ENCODE measurements at regions not wholly inside any gene's neighbourhood (a gene's known extent, or its start where the extent isn't known, plus 50 kb on each side); places are given as distances from the start of the nearest gene placed in this dataset.
"Not testable (repeated sequence)": the region's sequence is repeated elsewhere in the genome, so short reads cannot be mapped to it uniquely, and the experiment has no call there.

- no peaks in the 10 kb centered on the region for H3K4me1 ChIP-seq (ENCODE audit: control insufficient read depth in 2 of 2, insufficient read depth in 2 of 2, low read length in 2 of 2)
- 65% methylated on average over 37 of the region's 37 CpGs for WGBS
- no peaks in the 10 kb centered on the region for H3K27me3 ChIP-seq (ENCODE audit: control insufficient read depth in 2 of 2, insufficient read depth in 1 of 2, low read length in 1 of 2)
- H3K27ac ChIP-seq (ENCODE audit: low read depth in 1 of 2, low read length in 1 of 2), result no peak overlapping the region
- peaks cover 2 to 23% of the 10 kb centered on the region in 2 donors for H3K9me3 ChIP-seq (ENCODE audit: control insufficient read depth in 2 of 2, insufficient read depth in 1 of 2, low read length in 1 of 2)
- no peak overlapping the region for H3K4me3 ChIP-seq (ENCODE audit: low read length in 2 of 2)
- no peak for DNase-seq (ENCODE audit: low read depth in 6 of 9, low spot score in 9 of 9)
- no peaks in the 10 kb centered on the region for H3K36me3 ChIP-seq (ENCODE audit: control insufficient read depth in 2 of 2, insufficient read depth in 2 of 2, low read length in 1 of 2)
Observed at GRCh38 chr20:29318871-29319461, 1938.5 kb upstream of the DEFB115 start.

- no peak overlapping the region for H3K27ac ChIP-seq (ENCODE audit: low read depth in 1 of 2, low read length in 1 of 2)
- no peaks in the 10 kb centered on the region for H3K27me3 ChIP-seq (ENCODE audit: control insufficient read depth in 2 of 2, insufficient read depth in 1 of 2, low read length in 1 of 2)
- H3K9me3 ChIP-seq (ENCODE audit: control insufficient read depth in 2 of 2, insufficient read depth in 1 of 2, low read length in 1 of 2), result peaks cover 2 to 30% of the 10 kb centered on the region in 2 donors
- H3K4me3 ChIP-seq (ENCODE audit: low read length in 2 of 2), result no peak overlapping the region
- DNase-seq (ENCODE audit: low read depth in 6 of 9, low spot score in 9 of 9), result no peak
- 46% methylated on average over 23 of the region's 23 CpGs for WGBS
- no peaks in the 10 kb centered on the region for H3K4me1 ChIP-seq (ENCODE audit: control insufficient read depth in 2 of 2, insufficient read depth in 2 of 2, low read length in 2 of 2)
- H3K36me3 ChIP-seq (ENCODE audit: control insufficient read depth in 2 of 2, insufficient read depth in 2 of 2, low read length in 1 of 2), result no peaks in the 10 kb centered on the region
Observed at GRCh38 chr20:29319725-29320124, 1937.7 kb upstream of the DEFB115 start.

GRCh38 chr20:29320216-29320949 is 1937.1 kb upstream of the DEFB115 start:
- not testable (repeated sequence) for H3K27ac ChIP-seq (ENCODE audit: low read depth in 1 of 2, low read length in 1 of 2); H3K4me3 ChIP-seq (ENCODE audit: low read length in 2 of 2); DNase-seq (ENCODE audit: low read depth in 6 of 9, low spot score in 9 of 9); H3K4me1 ChIP-seq (ENCODE audit: control insufficient read depth in 2 of 2, insufficient read depth in 2 of 2, low read length in 2 of 2); H3K36me3 ChIP-seq (ENCODE audit: control insufficient read depth in 2 of 2, insufficient read depth in 2 of 2, low read length in 1 of 2); H3K27me3 ChIP-seq (ENCODE audit: control insufficient read depth in 2 of 2, insufficient read depth in 1 of 2, low read length in 1 of 2)
- H3K9me3 ChIP-seq (ENCODE audit: control insufficient read depth in 2 of 2, insufficient read depth in 1 of 2, low read length in 1 of 2), result peaks cover 2 to 31% of the 10 kb centered on the region in 2 donors
- WGBS, result 40% methylated on average over 35 of the region's 35 CpGs

- not testable (repeated sequence) for DNase-seq (ENCODE audit: low read depth in 6 of 9, low spot score in 9 of 9)
- WGBS, result 85% methylated on average over 37 of the region's 37 CpGs
Observed at GRCh38 chr20:29323631-29324515, 1933.6 kb upstream of the DEFB115 start.

GRCh38 chr20:29324516-29325303 is 1932.8 kb upstream of the DEFB115 start:
- not testable (repeated sequence) for H3K4me3 ChIP-seq (ENCODE audit: low read length in 2 of 2); H3K36me3 ChIP-seq (ENCODE audit: control insufficient read depth in 2 of 2, insufficient read depth in 2 of 2, low read length in 1 of 2); H3K27ac ChIP-seq (ENCODE audit: low read depth in 1 of 2, low read length in 1 of 2); DNase-seq (ENCODE audit: low read depth in 6 of 9, low spot score in 9 of 9); H3K4me1 ChIP-seq (ENCODE audit: control insufficient read depth in 2 of 2, insufficient read depth in 2 of 2, low read length in 2 of 2); H3K27me3 ChIP-seq (ENCODE audit: control insufficient read depth in 2 of 2, insufficient read depth in 1 of 2, low read length in 1 of 2)
- 78% methylated on average over 34 of the region's 34 CpGs for WGBS
- peaks cover 6 to 40% of the 10 kb centered on the region in 2 donors for H3K9me3 ChIP-seq (ENCODE audit: control insufficient read depth in 2 of 2, insufficient read depth in 1 of 2, low read length in 1 of 2)

More at GRCh38 chr20:29323631-29324515, 1933.6 kb upstream of the DEFB115 start:
- not testable (repeated sequence) for H3K36me3 ChIP-seq (ENCODE audit: control insufficient read depth in 2 of 2, insufficient read depth in 2 of 2, low read length in 1 of 2); H3K27me3 ChIP-seq (ENCODE audit: control insufficient read depth in 2 of 2, insufficient read depth in 1 of 2, low read length in 1 of 2); H3K4me1 ChIP-seq (ENCODE audit: control insufficient read depth in 2 of 2, insufficient read depth in 2 of 2, low read length in 2 of 2); H3K27ac ChIP-seq (ENCODE audit: low read depth in 1 of 2, low read length in 1 of 2); H3K4me3 ChIP-seq (ENCODE audit: low read length in 2 of 2)
- H3K9me3 ChIP-seq (ENCODE audit: control insufficient read depth in 2 of 2, insufficient read depth in 1 of 2, low read length in 1 of 2), result peaks cover 6 to 48% of the 10 kb centered on the region in 2 donors

GRCh38 chr20:29325304-29325640 is 1932.2 kb upstream of the DEFB115 start:
- DNase-seq (ENCODE audit: low read depth in 6 of 9, low spot score in 9 of 9), result no peak
- Histone ChIP-seq H3K9me3 (ENCODE audit: control insufficient read depth in 2 of 2, insufficient read depth in 1 of 2, low read length in 1 of 2) (peaks cover 4 to 37% of the 10 kb centered on the region in 2 donors), H3K27me3 (ENCODE audit: control insufficient read depth in 2 of 2, insufficient read depth in 1 of 2, low read length in 1 of 2) (no peaks in the 10 kb centered on the region), H3K4me3 (ENCODE audit: low read length in 2 of 2) (no peak overlapping the region), H3K4me1 (ENCODE audit: control insufficient read depth in 2 of 2, insufficient read depth in 2 of 2, low read length in 2 of 2) (no peaks in the 10 kb centered on the region), H3K36me3 (ENCODE audit: control insufficient read depth in 2 of 2, insufficient read depth in 2 of 2, low read length in 1 of 2) (no peaks in the 10 kb centered on the region), H3K27ac (ENCODE audit: low read depth in 1 of 2, low read length in 1 of 2) (no peak overlapping the region)
- WGBS, result 71% methylated on average over 20 of the region's 20 CpGs

GRCh38 chr20:29325781-29326180 is 1931.7 kb upstream of the DEFB115 start:
- peaks cover 5 to 39% of the 10 kb centered on the region in 2 donors for H3K9me3 ChIP-seq (ENCODE audit: control insufficient read depth in 2 of 2, insufficient read depth in 1 of 2, low read length in 1 of 2)
- not testable (repeated sequence) for H3K27me3 ChIP-seq (ENCODE audit: control insufficient read depth in 2 of 2, insufficient read depth in 1 of 2, low read length in 1 of 2); H3K36me3 ChIP-seq (ENCODE audit: control insufficient read depth in 2 of 2, insufficient read depth in 2 of 2, low read length in 1 of 2); H3K4me1 ChIP-seq (ENCODE audit: control insufficient read depth in 2 of 2, insufficient read depth in 2 of 2, low read length in 2 of 2); H3K27ac ChIP-seq (ENCODE audit: low read depth in 1 of 2, low read length in 1 of 2); DNase-seq (ENCODE audit: low read depth in 6 of 9, low spot score in 9 of 9); H3K4me3 ChIP-seq (ENCODE audit: low read length in 2 of 2)
- 81% methylated on average over 15 of the region's 17 CpGs for WGBS

- DNase-seq (ENCODE audit: low read depth in 6 of 9, low spot score in 9 of 9), result no peak
- Histone ChIP-seq H3K36me3 (ENCODE audit: control insufficient read depth in 2 of 2, insufficient read depth in 2 of 2, low read length in 1 of 2) (no peaks in the 10 kb centered on the region), H3K4me3 (ENCODE audit: low read length in 2 of 2) (no peak overlapping the region), H3K9me3 (ENCODE audit: control insufficient read depth in 2 of 2, insufficient read depth in 1 of 2, low read length in 1 of 2) (peaks cover 5 to 44% of the 10 kb centered on the region in 2 donors), H3K27ac (ENCODE audit: low read depth in 1 of 2, low read length in 1 of 2) (no peak overlapping the region), H3K27me3 (ENCODE audit: control insufficient read depth in 2 of 2, insufficient read depth in 1 of 2, low read length in 1 of 2) (no peaks in the 10 kb centered on the region), H3K4me1 (ENCODE audit: control insufficient read depth in 2 of 2, insufficient read depth in 2 of 2, low read length in 2 of 2) (no peaks in the 10 kb centered on the region)
- WGBS, result 79% methylated on average over 27 of the region's 27 CpGs
Observed at GRCh38 chr20:29326376-29327070, 1930.9 kb upstream of the DEFB115 start.

Measured in thymus (tissue), 11 donors.